Dedifferentiated amniotic fluid mesenchymal stem cell (primary cell): ENCODE measurements at regions not wholly inside any gene's neighbourhood (a gene's known extent, or its start where the extent isn't known, plus 50 kb on each side); places are given as distances from the start of the nearest gene placed in this dataset.

Source experiments
- DNase-seq: peaks from one replicate; pipeline ENCODE4 v3.0.0-alpha.2; 2016; ENCODE audit errors: extremely low spot score

DNA sequence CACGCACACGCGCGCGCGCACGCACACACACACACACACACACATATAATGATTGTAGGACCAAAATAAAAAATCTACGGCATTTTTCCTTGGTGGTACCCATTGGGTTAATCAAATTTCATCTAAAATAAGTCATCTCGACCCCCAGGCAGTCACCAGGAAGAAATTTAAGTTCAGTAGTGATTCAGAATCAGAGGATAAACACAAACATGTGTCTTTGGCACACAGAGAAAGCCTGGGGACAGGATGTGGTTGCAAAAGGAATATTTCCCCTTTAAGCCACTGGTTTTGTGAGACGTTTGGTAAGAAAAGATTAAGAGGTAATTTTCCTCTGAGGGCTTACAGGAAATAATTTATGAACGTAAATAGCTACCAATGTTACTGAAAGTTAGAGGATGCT, 171.6 kb upstream of the PIEZO2 start:
- peak; percentile 45 for DNase-seq

GRCh38 chr18:11316546-11316945, 167.2 kb upstream of the PIEZO2 start:
- DNase-seq, result no peak

DNA sequence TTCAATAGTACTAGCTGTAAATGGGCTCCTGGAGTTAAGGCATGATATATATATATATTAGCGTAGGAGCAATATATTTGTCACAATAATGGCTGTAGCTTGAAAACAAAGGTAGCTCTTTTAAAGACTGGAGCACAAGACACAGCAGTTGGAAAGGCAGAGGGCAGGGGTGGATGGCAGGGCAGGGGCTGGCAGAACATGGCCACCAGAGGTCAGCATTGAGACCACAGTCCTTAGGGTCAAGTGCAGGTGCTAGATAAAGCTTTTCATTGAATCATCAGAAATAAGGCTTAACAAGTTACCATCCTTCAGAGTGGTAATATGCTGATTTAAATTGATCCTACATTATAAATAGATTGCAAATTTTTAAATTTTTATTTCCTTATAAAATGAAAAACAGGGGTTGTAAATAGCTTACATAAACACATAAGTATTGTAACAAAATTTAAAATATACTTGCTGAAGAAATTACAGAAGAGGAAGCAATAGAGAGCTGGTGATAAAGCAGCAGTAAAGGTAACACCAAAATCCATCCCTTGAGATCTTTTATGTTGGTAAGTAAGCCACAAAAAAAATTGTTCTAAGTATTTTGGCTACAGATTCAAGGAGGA, 161.2 kb upstream of the PIEZO2 start:
- no peak for DNase-seq

GRCh38 chr18:11309172-11309571, 159.8 kb upstream of the PIEZO2 start:
- DNase-seq, result no peak

DNA sequence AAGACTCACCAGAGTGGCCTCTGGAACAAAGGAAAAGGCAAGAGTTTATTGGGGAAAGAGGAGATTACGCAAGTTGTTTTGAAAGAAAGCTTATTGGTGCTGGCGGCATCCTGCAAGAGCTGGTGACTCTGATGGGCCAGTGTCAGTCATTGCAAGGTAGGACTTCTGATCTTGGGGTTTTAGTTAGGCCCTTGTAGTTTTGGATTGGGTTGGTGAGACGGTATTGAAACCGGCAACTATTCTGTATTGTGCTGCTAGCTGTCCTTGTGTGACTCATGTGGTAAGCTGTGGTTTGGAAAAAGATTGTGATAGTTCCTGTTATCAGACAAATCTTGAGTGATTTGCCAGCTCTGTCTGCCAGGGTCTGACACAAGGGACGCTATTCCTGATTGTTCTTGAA, 159.1 kb upstream of the PIEZO2 start:
- DNase-seq, result no peak

GRCh38 chr18:11307716-11308115, 158.3 kb upstream of the PIEZO2 start:
- no peak for DNase-seq

DNA sequence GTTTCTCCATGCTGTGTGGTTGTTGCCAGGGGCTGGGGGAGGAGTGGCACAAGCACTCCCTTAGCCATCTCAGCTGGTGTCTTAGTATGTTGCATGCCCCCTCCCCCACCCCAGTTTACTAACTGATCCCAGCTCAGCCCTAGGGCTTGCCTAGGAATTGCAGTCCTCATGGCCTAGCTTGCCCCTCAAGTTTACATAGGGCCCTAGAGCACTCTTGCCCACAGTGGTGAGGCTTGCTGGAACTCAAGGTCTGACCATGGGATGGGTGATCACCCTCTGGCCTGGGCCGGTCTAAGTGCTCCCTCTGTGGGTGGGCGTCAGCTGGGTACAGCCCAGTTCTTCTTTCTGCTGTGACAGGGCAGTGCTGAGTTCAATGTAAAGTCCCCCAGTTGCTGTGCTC, 156.1 kb upstream of the PIEZO2 start:
- DNase-seq, result no peak

DNA sequence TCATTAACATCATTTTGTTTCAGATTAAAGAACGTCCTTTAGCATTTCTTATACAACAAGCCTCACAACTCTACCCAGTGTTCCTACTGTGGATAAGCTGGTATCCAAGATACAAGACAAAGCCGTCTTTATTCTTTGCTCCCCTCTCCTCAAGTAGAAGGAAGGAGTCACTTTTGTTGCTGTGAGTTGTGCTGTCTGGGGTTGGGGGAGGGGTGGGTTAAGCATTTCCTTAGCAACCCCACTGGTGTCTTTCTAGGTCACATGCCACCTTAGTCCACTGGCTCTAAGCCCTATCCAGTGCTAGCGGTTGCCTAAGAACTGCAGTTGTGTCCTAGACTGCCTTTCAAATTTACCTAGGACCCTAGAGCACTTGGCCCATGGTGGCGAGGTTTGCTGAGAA, 155.6 kb upstream of the PIEZO2 start:
- DNase-seq, result no peak

- DNase-seq, result no peak
These were observed 147.6 kb upstream of the PIEZO2 start for GRCh38 chr18:11296946-11297345.

DNA sequence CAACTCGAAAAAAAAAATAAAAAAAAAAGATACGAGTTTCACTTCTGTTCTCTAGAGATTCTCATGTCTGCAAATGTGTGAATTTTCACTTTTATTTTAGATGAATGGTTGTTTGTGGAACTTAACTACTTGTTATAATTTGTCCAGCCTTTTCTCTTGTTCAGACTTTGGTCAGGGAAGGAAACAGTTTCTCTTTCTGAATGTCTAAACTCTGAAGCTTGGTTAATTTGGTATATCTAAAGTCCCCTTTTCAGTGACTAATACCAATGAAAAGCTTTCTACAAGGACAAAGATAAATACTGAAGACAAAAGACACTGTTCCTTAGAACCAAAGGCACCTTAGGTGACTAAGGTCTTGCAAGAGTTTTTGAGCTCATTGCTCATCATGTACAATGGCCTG, 144.4 kb upstream of the PIEZO2 start:
- DNase-seq, result no peak

- no peak for DNase-seq
These were observed 141.4 kb upstream of the PIEZO2 start for GRCh38 chr18:11290786-11291185.

DNA sequence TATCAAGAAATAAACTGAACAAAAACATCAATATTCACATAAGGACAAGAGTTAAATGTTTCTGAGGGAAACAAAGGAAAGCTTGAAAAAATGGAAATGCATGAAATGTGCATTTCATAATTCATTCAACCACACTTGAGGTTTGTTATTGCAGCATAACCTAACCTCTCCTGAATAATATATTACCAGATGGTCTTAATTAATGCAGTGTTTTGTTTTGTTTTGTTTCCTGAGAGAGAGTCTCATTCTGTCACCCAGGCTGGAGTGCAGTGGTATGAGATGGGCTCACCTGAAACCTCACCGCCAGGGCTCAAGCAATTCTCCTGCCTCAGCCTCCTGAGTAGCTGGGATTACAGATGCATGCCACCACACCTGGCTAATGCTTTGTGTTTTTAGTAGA, 139.9 kb upstream of the PIEZO2 start:
- DNase-seq, result no peak

DNA sequence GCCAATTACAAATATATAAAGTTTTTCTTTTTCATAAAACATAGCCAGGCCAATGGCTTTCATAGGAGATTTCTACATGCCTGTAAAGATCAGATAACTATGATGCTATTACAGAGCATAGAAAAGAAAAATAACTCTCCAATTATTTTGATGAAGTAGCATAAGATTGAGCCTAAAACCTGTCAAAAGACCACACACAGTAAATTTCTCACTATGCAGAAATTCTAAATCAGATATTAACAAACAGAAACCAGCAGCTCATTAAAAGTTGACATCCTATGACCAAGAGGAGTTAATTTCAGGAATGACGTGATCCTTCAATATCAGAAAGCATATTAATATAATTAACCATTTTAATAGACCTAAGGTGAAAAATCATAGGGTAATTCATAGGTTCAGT, 139.0 kb upstream of the PIEZO2 start:
- DNase-seq, result no peak

DNA sequence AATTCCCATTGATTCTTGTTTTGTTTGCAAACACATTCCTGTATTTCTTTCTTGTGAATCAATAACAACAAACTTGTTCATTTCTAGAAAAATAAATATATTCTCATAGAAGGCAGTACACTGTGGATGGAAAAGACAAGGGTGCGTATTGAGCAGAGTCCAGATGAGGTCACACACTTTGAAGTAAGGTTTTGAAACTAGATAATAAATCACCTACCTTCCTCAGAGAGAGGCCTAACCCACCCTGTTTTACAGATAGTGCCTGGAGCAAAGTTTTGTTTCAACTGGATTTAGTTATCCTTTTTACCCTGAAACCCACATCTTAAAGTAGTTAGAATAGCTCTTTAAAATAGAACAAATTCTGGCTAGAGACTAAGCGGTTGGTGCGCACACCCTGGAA, 137.1 kb upstream of the PIEZO2 start:
- no peak for DNase-seq

GRCh38 chr18:11284811-11285210, 135.4 kb upstream of the PIEZO2 start:
- no peak for DNase-seq

DNA sequence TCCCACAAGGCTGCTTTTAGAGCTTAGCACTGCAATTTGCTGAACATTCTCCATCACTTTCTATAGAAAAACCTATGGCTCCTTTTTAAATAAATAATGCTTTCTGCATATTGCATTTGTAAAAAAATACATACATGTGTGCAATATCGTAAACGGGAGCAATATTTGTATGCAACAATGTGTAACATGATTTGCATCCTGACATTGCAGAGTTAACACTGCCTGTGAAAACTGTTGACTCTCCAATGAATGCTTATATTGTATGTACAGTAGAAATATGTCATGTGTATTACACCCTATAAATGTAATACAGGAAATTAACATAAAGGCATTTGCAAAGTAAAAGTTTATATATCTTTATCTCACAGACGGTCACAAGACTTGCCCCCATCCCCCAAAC, 135.0 kb upstream of the PIEZO2 start:
- DNase-seq, result no peak

DNA sequence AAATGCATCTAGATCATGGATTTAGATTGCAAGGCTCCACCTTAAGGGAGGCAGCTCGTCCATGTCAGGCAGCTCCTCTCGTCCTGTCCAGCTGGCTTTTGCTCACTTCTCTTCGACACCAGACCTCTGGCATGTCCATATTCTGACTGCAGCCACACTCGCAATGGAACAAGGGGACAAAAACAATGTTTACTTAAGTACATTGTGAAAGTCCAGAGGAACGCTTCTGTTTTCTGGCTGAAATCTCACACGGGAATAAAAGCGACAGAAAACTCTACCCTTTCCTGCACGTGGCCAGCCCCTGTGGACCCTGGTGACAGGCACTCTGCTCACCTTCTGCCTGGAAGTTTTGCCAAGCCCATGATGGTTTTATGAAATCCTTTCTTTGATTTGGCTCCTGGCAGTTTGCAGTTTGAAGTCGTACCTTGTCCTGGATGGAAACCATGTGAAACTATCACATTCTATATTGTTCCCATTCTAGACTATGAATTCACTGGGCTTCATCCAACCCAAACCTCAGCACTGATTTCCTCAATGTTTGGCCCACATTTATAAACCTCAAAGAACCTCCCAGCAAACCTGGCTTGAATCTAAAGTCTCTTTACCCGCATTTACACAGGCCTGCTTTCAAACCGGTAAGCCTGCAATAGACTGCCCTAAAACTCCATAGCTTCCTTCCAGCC, 134.3 kb upstream of the PIEZO2 start:
- DNase-seq, result no peak

DNA sequence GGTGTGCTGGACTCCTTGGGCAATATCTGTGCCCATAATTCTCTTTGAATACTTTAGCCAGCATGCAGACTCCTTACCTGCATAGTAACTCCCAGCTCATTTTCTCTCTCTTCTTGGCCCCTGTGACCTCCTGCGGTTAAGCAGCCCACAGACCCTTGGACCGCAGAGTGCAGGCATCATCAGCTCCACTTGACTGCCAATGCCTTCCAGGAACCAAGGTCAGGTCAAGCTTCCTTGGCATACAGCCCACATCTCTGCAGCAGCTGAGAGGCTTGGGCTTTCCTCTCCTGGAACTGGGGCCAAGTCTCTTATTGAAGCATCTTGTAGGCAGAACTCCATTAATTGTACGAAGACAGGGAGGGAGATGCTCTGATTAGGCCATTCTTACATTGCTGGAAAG, 130.1 kb upstream of the PIEZO2 start:
- DNase-seq, result no peak

- no peak for DNase-seq
These were observed 127.3 kb upstream of the PIEZO2 start for GRCh38 chr18:11276678-11277077.

DNA sequence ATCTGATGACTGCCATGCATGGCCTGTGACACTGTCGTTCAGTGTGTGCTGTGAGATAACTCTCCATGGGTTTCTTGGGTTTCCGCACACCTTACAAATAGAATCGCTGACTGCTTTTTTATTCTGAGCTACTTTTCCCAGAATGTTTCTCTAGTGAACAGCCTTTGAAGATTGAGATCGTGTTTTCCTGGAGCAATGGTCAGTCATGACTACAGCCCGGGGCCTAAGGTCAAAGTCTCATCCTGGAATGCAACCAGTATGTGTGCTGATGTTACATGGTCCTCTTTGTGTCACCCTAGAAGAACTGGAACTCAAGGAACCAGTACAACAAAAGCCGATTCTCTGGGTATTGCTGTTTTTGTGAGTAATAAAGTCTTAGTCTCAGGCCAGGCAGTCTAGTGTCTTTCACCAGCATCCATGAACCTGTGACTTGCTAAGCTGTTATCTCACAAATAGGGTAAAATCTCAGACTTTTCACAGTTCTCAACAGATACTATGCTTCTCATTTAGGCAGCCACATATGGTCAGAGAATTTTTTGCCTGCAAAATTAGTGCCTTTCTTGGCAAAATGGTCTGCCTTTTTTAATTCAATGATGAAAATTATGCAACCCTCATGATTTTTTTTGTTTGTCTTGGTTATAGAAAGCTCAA, 124.9 kb upstream of the PIEZO2 start:
- no peak for DNase-seq

DNA sequence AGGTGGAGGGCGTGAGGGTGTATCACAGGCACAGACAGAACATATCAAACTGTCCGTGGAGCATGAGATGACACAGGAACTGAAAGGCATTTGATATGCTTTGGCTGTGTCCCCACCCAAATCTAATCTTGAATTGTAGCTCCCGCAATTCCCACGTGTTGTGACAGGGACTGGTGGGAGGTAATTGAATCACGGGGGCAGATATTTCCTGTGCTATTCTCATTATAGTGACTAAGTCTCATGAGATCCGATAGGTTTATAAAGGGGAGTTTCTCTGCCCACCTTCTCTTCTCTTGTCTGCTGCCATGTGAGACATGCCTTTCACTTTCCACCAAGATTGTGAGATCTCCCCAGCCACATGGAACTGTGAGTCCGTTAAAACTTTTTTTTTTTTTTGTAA, 123.1 kb upstream of the PIEZO2 start:
- no peak for DNase-seq

DNA sequence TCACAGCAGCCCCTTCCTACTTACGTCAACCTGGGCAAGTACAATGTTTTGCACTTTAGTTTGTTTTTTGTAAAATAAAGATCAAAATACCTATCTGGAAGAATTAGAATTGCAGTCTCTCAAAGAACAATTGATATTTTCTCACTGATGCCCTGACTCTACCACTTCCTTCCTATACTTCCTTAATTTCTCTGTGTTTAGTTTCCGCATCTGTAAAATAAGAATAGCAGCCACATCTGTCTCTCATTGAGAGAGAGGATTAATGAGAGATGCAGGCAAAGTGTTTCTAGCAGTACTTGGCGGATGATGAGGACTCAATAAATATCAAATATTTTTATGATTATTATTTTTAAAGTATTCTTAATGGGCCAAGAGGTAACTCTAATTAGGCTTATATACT, 122.6 kb upstream of the PIEZO2 start:
- DNase-seq, result no peak

DNA sequence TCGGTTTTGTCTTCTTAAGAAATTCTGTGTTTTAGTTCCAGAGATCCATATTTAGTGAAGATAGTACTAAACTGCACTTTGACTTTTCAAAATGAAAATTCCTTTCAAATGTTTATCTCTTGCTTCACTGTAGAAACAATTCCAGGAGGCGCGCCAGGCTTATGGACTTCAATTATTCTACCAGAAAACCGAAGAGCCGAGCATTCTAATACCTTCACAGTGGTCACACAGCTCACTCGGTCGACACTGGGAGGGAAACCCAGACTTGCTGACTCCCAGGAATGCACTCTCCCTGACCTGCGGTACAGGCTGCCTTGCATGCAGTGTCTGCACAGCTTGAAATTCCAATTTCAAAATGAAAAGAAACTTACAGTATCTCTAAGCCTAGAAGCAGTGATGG, 119.9 kb upstream of the PIEZO2 start:
- DNase-seq, result no peak
